COR-L47 (cell line): ENCODE measurements at regions not wholly inside any gene's neighbourhood (a gene's known extent, or its start where the extent isn't known, plus 50 kb on each side); places are given as distances from the start of the nearest gene placed in this dataset.

ENCODE experiments used
- DNase-seq: peaks from one replicate; lab custom pipeline; 2025; lab: John Stamatoyannopoulos, UW

GRCh38 chr10:111200505-111201186 is 123.8 kb downstream of the ADRA2A start:
- peak; percentile 21 for DNase-seq

GRCh38 chr10:111203615-111204014 is 126.8 kb downstream of the ADRA2A start:
- no peak for DNase-seq

- DNase-seq: no peak
These were observed 128.0 kb downstream of the ADRA2A start for GRCh38 chr10:111204838-111205237.

- no peak for DNase-seq
These were observed 129.7 kb downstream of the ADRA2A start for GRCh38 chr10:111206521-111206920.

GRCh38 chr10:111207500-111207899 is 130.7 kb downstream of the ADRA2A start:
- DNase-seq: peak; percentile 39

- DNase-seq: no peak
These were observed 132.1 kb downstream of the ADRA2A start for GRCh38 chr10:111208951-111209350.

GRCh38 chr10:111209692-111210091 is 132.9 kb downstream of the ADRA2A start:
- no peak for DNase-seq

GRCh38 chr10:111211241-111211640 is 134.4 kb downstream of the ADRA2A start:
- no peak for DNase-seq

GRCh38 chr10:111211706-111212105 is 134.9 kb downstream of the ADRA2A start:
- DNase-seq: no peak

- no peak for DNase-seq
These were observed 145.1 kb downstream of the ADRA2A start for GRCh38 chr10:111221682-111222480.

- no peak for DNase-seq
These were observed 146.1 kb downstream of the ADRA2A start for GRCh38 chr10:111222961-111223360.

- no peak for DNase-seq
These were observed 154.9 kb downstream of the ADRA2A start for GRCh38 chr10:111231779-111232178.

GRCh38 chr10:111233439-111233838 is 156.6 kb downstream of the ADRA2A start:
- no peak for DNase-seq

- DNase-seq: no peak
These were observed 157.5 kb downstream of the ADRA2A start for GRCh38 chr10:111234234-111234913.

- no peak for DNase-seq
These were observed 158.1 kb downstream of the ADRA2A start for GRCh38 chr10:111234914-111235302.

GRCh38 chr10:111240348-111240747 is 163.5 kb downstream of the ADRA2A start:
- DNase-seq: no peak

GRCh38 chr10:111243126-111243525 is 166.3 kb downstream of the ADRA2A start:
- no peak for DNase-seq

- no peak for DNase-seq
These were observed 169.3 kb downstream of the ADRA2A start for GRCh38 chr10:111246136-111246535.

GRCh38 chr10:111246814-111247452 is 170.1 kb downstream of the ADRA2A start:
- DNase-seq: no peak

- DNase-seq: no peak
These were observed 171.1 kb downstream of the ADRA2A start for GRCh38 chr10:111247781-111248389.

GRCh38 chr10:111249925-111250324 is 173.1 kb downstream of the ADRA2A start:
- DNase-seq: no peak

- DNase-seq: no peak
These were observed 184.3 kb downstream of the ADRA2A start for GRCh38 chr10:111261081-111261615.
